GM12873 (cell line): ENCODE measurements at regions not wholly inside any gene's neighbourhood (a gene's known extent, or its start where the extent isn't known, plus 50 kb on each side); places are given as distances from the start of the nearest gene placed in this dataset.

Source experiments
- TF ChIP-seq, protein P1 (sequence below): IDR thresholded peaks from 2 replicates; pipeline ENCODE4 v1.5.1; 2012; ENCODE audit warnings: low read depth, mild to moderate bottlenecking, moderate library complexity, low read length, control low read depth; ENCODE audit not compliant: insufficient read depth; ENCODE audit errors: missing control alignments

- TF ChIP-seq, protein P1, sequence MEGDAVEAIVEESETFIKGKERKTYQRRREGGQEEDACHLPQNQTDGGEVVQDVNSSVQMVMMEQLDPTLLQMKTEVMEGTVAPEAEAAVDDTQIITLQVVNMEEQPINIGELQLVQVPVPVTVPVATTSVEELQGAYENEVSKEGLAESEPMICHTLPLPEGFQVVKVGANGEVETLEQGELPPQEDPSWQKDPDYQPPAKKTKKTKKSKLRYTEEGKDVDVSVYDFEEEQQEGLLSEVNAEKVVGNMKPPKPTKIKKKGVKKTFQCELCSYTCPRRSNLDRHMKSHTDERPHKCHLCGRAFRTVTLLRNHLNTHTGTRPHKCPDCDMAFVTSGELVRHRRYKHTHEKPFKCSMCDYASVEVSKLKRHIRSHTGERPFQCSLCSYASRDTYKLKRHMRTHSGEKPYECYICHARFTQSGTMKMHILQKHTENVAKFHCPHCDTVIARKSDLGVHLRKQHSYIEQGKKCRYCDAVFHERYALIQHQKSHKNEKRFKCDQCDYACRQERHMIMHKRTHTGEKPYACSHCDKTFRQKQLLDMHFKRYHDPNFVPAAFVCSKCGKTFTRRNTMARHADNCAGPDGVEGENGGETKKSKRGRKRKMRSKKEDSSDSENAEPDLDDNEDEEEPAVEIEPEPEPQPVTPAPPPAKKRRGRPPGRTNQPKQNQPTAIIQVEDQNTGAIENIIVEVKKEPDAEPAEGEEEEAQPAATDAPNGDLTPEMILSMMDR = no peak
Observed at GRCh38 chr4:175511861-175512260, 300.2 kb downstream of the GPM6A start.

- TF ChIP-seq, protein P1 = no peak
Observed at GRCh38 chr4:175514174-175514573, 297.9 kb downstream of the GPM6A start.

DNA sequence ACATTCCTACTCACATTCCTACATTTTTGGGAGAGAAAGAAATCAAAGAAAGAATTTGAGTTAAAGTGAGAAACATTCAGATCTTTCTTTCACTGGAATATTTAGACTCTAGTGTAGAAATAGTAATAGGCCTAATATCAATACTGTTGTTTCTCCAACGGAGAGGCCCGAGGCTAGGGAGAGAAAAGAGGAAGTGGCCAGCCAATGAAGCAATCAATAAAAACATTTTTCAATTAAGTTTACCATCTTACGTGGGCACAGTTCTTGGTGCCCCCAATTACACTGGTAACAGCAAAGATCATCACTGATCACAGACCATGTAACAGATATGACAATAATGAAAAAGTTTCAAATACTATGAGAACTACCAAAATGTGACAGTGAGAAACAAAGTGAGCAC, 281.4 kb downstream of the GPM6A start:
- TF ChIP-seq, protein P1 = no peak

DNA sequence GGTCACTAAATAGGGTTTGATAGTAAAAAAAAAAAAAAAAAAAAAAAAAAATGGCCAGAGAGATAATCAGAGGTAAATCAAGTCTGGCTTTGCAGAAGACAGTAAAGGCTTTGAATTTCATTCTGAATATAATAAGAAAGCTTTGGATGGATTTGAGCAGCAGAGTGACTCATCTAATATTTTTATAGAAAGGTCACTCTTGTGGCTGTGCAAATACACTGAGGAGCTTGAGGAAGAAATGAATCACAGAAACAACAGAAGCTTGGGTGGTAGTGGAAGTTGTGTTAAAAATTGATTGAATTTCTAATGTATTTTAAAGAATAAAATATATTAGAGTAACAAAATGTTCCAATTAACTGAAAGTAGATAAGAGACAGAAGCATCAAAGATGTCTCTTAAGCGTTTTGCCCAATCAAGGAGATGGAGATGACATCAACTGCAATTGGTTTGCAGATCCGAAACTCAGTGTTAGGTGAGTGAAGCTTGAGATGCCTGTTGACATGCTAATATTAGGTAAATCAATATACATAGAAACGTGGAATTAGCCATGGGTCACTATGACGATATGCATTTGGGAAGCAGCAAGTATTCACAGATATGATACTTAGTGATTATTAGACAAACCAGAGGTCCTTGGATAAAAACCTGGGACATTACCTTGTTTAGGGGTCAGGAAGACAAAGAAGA, 280.5 kb downstream of the GPM6A start:
- TF ChIP-seq, protein P1 = no peak

- TF ChIP-seq, protein P1 = peak; percentile 46
Observed at GRCh38 chr4:175536852-175537453, 275.1 kb downstream of the GPM6A start.

GRCh38 chr4:175539498-175539897, 272.6 kb downstream of the GPM6A start:
- TF ChIP-seq, protein P1 = no peak

DNA sequence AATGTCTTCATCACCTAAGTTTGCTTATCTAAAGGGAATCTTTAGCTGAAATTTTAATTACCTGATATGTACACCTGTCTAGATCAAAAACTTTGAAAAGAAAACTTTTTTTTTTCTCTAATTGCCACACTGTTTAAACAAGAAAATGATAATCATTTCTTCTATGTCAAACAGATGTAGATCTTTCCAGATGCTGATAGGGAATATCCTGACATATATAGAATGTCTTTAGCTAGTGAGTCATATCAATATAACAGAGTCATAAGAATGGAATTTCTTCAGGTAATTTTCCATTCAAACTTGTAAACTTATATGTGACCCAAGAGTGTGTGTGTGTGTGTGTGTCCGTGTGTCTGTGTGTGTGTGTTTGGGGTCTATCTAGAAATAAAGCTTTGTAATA, 271.9 kb downstream of the GPM6A start:
- TF ChIP-seq, protein P1 = no peak
